SHP77 (cell line): ENCODE measurements at regions not wholly inside any gene's neighbourhood (a gene's known extent, or its start where the extent isn't known, plus 50 kb on each side); places are given as distances from the start of the nearest gene placed in this dataset.
"Not testable (repeated sequence)": the region's sequence is repeated elsewhere in the genome, so short reads cannot be mapped to it uniquely, and the experiment has no call there.

ENCODE experiments used
- DNase-seq, 2 experiments: peaks; one replicate each; lab custom pipeline; 2025; lab: John Stamatoyannopoulos, UW

GRCh38 chr11:103731670-103732069, 304.8 kb upstream of the DDI1 start:
- no peak for DNase-seq

GRCh38 chr11:103733889-103734288, 302.6 kb upstream of the DDI1 start:
- no peak for DNase-seq

- DNase-seq: no peak
Measured at GRCh38 chr11:103735497-103736032, 300.9 kb upstream of the DDI1 start.

GRCh38 chr11:103736315-103737036, 300.0 kb upstream of the DDI1 start:
- no peak for DNase-seq

- DNase-seq: no peak
Measured at GRCh38 chr11:103737037-103737622, 299.3 kb upstream of the DDI1 start.

- DNase-seq: no peak
Measured at GRCh38 chr11:103737747-103738146, 298.7 kb upstream of the DDI1 start.

GRCh38 chr11:103739074-103739796, 297.2 kb upstream of the DDI1 start:
- DNase-seq: not testable (repeated sequence)

- DNase-seq: no peak
Measured at GRCh38 chr11:103744496-103745153, 291.8 kb upstream of the DDI1 start.

GRCh38 chr11:103749158-103749557, 287.3 kb upstream of the DDI1 start:
- no peak for DNase-seq

- DNase-seq: no peak
Measured at GRCh38 chr11:103768816-103769215, 267.6 kb upstream of the DDI1 start.

GRCh38 chr11:103773059-103773458, 263.4 kb upstream of the DDI1 start:
- DNase-seq: no peak

- no peak for DNase-seq
Measured at GRCh38 chr11:103773537-103773936, 262.9 kb upstream of the DDI1 start.

GRCh38 chr11:103779054-103779453, 257.4 kb upstream of the DDI1 start:
- no peak for DNase-seq

- DNase-seq: no peak
Measured at GRCh38 chr11:103789952-103790351, 246.5 kb upstream of the DDI1 start.

- no peak for DNase-seq
Measured at GRCh38 chr11:103792981-103793468, 243.4 kb upstream of the DDI1 start.

GRCh38 chr11:103794262-103794661, 242.2 kb upstream of the DDI1 start:
- no peak for DNase-seq

- DNase-seq: no peak
Measured at GRCh38 chr11:103798026-103798425, 238.4 kb upstream of the DDI1 start.

GRCh38 chr11:103798446-103798845, 238.0 kb upstream of the DDI1 start:
- DNase-seq: no peak

GRCh38 chr11:103800406-103801114, 235.9 kb upstream of the DDI1 start:
- no peak for DNase-seq

- no peak for DNase-seq
Measured at GRCh38 chr11:103803062-103803461, 233.4 kb upstream of the DDI1 start.

GRCh38 chr11:103805688-103806009, 230.8 kb upstream of the DDI1 start:
- no peak for DNase-seq
